Fibroblast of peridontal ligament (primary cell): ENCODE measurements at regions not wholly inside any gene's neighbourhood (a gene's known extent, or its start where the extent isn't known, plus 50 kb on each side); places are given as distances from the start of the nearest gene placed in this dataset.

Experiments used
- DNase-seq: peaks from one replicate; pipeline ENCODE4 v3.0.0-alpha.2; 2010; ENCODE audit errors: extremely low read depth

DNA sequence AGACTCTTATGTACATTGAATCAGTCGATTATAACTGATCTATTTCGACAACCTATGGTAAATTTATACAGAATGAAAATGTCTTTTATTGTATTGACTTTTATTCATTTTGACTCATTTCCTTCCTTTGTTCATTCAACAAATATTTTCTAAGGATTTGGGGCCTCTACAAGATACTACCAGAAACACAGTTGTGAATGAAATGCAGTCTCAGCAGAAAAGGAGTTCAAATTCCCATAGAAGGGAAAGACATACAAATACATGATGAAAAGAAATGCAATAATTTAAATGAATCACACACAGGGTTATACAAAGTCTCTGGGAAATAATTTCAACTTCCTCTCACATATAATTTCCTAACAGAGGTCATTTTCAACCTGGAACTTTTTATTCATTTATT lies 134.0 kb upstream of the SEMA3A start:
- peak; percentile 17 for DNase-seq

DNA sequence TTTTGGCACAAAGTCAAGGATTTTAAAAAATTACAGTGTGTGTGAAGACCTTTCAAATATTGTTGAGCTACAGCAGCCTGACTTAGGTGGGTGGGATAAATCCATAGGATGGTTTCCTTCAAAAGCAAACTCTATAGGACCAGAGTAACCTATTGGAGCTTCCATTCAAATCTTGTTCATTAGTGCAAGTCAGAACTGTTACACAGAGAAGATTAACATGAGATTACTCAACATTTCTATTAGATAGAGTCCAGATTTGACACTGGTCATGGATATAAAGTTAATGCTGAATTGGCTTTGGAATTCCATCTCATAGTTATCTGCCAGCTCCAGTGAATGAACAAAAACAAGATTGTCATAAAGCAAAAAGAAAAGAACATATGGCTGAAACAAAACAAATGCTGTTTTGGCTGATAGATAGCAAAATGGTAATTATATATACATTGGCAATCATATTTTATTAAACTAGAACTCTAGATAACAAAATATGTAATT lies 129.6 kb upstream of the SEMA3A start:
- DNase-seq, result no peak

DNA sequence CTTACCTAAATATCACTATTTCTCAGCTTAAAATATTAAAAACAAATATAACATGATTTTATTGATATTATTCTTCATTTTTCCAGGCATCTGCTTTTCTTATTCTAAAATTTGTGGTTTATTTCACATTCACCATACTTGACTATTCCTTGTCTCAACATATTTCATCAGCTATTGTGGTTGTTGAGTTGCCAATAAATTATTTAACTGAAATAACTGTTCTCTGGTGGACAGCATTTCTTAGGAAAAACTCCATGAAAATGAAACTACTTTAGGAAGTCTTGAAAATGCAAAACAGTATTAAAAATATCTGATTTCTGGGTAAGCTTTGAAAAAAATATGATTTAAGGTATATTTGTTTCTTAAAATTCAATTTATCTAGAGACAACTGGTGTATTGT lies 122.9 kb upstream of the SEMA3A start:
- peak; percentile 79 for DNase-seq

DNA sequence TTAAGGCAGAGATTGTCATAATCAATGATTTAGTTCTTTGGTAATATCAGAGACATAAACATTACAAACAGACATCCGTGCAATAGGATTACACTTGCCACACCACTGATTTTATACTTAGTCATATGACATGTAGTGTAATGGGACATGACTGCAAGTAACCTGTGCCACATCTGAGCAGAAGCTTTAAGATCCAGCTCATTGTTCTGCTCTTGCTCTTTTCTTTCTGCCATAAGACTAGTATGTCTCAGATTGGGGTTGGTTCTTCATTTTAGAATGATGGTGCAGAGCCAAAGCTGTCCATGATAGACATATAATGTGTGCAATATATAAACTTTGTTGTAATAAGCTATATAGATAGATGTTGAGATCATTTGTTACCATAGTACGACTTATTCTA lies 119.7 kb upstream of the SEMA3A start:
- no peak for DNase-seq

DNA sequence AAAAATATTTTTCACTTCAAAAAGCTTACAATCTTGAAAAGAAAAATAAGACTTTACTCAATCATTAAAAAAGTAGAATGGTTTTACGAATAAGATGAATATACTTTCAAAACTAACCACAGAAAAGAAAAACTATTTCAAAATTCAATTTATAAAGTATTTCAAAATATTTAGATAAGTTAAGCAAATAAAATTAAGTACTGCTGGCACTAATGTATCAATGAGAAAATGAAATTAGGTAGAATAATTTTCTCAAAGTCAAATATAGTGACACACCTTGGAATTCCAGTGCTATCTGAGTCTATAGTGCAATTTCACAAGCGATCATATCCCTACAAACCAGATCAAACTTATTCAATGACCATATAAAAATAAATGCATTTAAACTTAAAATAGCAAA lies 109.8 kb upstream of the SEMA3A start:
- DNase-seq, result no peak

DNA sequence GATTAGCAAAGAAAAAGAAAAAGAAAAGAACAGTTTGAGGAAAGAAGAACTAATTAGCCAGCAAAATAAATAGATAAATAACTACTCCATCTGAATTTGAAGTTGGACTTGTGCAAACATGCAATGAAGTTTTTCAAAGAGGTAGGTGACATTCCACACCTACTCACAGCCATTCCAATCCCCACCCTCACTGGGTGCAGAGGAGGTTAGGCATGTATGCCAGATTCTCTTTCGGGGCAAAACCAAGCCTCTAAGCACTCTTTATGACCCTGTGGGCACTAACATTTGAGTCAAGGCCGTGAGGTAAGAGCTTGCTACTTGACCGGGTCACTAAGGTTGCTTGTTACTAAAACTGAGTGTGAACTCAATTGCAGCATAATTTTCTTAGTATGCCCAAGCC lies 108.4 kb upstream of the SEMA3A start:
- DNase-seq, result no peak

DNA sequence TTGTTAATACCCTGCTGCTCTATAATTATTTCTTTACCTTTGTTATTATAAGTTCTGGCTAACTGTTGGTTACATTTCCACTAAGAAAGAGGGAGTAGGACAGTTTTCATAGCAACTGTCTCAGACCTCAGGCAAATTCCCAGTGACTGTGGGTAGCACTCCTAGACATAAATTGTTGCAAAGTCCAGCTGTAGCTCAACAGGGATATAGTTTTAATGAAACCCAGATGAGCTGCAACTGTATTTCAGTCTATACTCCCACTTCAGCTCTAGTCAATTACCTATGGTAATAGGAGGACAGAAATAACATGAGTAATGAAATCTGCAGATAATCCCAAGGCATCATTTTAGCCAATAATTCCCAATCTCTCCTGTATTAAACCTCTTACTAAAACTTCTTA lies 103.0 kb upstream of the SEMA3A start:
- peak; percentile 64 for DNase-seq

DNA sequence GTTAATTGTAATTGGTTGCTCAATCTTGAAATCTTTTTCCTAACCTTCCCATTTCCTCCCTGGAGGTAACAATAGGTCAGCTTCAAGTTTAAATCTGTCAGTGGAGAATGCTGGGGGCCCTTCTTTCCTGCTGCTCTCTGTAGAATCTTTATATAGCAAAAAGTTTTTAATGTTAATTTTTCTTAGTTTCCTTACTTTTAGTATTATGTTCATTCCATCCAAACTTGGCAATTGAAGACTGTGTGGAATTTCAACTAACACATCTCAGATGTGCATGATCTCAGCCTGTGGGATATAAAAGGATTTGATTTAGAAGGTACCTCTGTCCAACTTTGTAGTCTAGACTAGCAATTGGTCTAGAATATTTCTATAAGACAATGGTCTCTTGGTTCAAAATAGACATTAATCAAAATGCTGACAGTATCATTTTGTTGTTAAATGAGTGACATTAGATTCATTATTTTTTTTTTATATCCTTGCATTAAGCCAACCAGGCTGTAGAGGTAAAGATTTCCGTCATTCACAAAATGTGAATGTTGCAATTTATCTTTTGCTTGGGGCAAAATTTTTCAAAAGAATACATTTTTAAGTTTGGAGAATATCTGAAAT lies 100.4 kb upstream of the SEMA3A start:
- peak; percentile 74 for DNase-seq

DNA sequence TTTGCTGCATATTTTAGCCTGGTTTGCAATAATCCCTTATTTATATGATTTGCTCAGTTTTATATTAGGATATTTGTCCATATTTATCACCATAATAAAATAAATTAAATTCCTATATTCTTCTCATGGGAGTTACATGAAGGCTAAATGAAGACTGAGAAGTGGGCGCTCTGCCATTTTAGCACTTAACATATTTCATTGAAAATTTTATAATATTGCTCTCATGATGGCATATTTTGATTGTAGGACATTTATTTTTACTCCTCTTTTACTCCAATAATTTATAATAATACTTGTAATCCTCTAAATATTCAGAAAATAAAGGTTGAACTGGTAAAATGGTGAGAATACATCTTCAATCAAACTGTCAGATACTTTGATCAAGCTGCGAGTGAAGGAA lies 99.8 kb upstream of the SEMA3A start:
- DNase-seq, result no peak

DNA sequence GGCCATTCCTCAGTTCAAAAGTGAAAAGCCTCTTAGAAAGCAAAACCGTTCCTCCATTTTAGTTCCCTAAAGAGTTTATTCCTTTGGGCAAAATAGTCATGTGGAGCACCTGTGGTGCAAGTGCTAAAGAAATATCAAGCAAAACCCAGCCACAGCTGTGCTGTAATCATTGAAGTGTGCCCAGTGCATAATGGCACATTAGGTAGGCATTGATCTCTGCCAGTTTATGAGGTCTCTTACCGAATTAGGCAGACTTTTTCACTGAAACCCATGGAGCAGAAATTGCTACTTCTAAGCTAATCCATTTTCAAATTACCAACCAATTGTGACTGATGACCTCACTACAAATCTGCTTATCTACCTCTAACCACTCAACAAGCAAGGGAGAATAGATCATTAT lies 97.2 kb upstream of the SEMA3A start:
- DNase-seq, result no peak

DNA sequence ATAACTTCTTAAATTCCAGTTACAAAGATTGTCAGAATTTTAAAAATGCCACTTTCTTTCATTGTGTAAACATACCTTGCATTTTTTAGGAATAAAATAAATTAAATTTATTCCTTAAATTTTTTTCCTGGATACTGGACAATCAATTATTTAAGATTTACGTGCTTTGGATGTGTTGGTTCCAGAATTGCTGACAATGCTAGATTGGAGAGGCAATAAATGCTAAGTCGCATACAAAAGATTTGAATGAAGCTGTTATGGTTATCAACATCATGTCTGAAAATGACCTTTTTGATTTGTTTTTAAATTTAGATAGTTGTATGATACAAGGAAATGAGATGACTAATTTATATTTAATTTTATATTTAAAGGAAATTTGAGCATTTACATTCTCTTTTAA lies 89.2 kb upstream of the SEMA3A start:
- DNase-seq, result no peak

DNA sequence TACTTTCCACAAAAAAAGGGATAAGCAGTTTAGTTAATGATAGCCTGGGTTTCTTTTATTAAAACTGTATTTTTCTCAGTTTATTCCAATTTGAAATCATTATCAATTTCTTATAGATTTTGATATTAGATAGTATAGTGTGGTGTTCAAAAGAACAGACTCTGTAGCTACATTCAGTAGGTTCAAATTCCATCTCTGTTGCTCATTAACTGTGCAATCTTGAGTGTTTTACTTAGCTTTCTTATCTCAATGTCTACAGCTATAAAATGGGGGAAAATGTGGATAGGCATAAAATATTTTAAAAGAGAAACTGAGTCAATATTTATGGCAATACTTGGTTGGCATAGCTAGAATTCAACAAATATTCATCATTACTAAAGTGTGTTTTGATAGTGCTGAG lies 86.9 kb upstream of the SEMA3A start:
- no peak for DNase-seq

DNA sequence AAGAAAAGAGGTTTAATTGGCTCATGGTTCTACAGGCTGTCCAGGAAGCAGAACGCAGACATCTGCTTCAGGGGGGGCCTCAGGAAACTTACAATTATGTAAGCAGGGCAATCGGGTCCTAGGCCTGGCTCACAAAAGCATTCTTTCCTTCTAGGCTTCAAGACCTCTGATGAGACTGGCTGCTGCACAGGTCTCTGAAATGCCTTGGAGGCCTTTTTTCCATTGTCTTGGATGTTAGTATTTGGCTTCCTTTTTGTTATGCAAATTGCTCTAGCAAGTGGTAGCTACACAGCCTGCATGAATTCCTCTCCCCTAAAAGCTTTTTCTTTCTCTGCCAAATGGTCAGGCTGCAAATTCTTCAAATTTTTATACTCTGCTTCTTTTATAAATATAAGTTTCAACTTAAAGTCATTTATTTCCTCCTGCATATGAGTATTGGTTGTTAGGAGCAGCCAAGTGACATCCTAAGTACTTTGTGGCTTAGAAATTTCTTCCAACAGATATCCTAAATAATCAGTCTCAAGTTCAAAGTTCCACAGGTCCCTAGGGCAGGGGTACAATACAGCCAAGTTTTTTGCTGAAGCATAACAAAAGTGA lies 83.1 kb upstream of the SEMA3A start:
- DNase-seq, result peak; percentile 80

DNA sequence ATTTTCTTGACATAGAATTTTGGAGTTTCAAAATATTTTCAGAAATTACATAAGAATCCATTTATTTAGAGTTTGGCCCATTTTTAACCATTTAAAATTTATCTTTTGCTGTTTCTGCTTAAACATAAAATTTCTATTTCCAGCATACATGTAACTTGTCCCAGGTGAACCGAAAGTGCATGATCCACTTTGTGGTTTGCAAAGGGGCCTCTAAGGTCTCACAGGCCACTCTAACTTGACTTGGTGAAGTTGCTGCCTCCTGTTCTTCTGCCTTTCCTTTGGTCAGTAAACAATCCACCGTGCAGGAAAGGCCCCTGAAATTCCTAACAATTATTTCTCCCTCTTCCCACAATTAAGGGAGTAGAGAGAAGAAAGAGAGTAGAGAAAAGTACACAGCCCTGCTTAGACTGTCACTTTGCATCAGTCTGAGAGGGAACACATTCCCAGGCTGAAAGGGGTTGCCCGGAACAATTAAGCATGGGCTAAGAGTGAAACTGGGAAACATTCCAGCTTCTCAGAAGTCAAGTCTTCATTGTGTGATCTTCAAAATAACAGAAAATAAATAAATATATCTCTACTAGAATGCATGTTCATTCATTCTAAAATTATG lies 79.5 kb upstream of the SEMA3A start:
- peak; percentile 31 for DNase-seq

DNA sequence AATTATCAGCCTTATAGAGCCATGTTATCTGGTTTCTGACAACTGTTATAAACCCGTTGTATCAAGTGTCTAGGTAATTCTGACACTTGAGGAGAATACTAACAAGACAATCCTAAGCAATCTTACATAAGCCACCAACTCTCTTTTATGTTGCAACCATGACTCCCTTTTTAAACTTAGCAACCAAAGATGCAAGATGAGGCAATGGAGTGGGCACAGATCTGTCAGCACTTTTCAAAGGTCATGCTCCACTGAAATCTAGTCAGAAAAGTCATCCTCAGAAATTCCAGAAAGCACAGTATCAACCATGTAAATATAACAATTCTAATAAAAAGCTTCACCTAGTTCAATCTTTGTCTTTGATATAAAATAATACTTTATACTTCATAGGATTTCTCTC lies 77.0 kb upstream of the SEMA3A start:
- peak; percentile 73 for DNase-seq

DNA sequence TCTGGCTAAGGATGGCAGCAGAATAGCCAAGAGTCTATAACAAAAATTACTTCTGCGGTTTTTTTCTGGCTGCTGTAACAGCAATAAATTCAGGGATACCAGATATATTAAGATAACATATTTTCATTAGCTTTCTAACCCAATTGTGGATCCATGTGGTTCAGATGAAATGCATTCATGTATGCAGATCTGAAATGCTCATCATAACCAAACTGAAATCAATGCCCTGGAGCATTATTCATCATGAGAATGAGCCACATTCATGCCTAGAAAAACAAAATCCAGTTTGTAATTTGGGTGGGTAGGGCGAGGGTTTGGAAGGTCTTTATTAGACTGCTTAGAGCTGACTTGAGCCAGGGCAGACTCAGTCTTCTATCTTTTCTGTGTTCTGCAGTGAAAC lies 69.8 kb upstream of the SEMA3A start:
- peak; percentile 90 for DNase-seq

DNA sequence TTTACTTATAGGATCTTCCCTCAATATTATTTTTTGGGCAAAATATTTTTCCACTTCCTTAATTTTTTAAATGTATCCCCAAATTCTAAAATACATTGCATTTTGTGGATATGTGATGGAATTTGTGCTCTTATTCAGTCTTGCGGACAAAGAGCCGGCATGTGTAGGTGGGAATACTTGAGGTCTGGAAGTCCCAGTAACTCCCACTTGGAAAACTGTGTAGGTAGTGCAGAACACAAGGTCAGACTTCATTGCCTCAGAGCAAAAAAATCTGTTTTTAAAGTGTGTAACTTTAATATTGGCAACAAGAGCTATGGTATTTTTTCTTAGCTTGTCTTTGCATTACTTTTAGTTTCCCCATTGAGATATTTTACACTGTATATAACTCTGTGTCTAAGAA lies 68.5 kb upstream of the SEMA3A start:
- no peak for DNase-seq

DNA sequence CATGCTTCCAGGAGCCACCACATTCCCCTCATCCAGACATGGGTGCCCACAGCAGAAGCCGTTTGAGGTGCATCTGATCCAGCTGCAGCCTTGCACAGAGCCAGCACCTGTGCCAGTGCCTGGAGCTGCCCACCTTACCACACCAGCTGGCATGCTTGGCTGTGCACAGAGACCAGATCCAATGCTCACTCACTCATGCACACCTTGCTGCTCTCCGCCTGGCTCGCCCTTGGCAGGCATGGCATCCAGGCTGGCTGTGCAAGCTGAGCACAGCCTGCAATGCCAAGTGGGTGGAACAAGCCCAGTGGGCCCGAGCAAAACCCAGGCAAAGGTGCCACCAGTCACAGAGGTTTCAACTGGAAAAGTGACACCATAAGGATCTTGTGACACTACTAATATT lies 66.9 kb upstream of the SEMA3A start:
- no peak for DNase-seq

DNA sequence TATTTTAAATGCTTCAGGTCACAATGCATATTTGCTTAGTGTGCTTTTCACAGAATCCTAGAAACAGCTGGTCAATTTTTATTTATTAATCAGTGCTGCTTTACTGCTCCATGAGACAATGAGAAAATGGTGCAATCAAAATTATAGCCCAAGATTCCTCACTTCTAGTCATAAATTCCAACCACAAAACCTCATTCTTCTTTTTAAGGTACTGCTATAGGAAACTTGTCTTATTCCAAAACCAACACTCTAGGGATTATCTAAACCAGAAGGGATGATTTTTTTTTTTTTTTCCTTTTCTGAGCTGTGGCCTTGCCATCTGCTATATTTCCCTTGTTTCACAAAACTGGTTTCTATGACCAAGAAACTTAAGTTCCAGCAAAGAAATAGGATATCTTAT lies 64.0 kb upstream of the SEMA3A start:
- peak; percentile 87 for DNase-seq

DNA sequence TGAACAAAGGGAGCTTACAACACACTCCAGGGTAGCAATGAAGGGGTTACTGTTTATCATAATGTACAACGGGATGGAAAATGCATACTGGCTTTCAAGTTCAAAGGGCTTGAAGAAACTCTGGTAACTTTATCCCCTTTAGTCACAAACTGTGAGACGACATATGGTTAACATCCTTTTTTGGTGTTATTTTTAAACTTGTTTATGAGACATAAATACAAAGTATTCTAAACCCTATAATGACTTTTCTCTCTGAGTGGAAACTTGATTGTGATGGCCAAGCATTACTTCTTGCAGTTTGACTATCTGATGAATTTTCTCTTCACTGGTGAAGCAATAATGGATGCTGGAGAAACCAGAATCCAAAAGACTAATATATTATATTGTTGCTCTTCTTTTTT lies 62.0 kb upstream of the SEMA3A start:
- no peak for DNase-seq

DNA sequence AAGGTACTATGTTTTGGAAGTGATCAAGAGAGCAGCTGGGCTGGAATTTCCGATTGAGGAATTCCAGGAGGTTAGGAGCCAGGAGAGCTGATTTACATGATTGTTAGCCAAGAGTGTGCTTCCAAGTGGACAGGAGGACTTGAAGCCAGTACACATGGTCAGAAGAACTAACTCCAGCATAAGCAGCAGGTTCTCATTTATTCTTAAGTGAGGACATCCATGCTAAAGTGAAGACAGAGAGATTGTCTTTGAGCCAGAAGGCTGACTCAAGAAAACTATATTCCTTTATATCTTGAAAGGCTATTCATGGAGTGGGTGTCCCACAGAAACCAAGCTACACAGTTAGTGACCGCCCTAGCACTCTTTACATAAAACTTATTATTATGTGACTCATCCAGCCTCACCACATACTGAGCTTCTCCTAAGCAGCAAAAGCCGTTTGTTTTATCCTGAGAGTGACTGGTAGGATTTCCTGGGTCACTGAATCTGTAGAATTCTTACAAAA lies 56.7 kb upstream of the SEMA3A start:
- DNase-seq, result peak; percentile 96

DNA sequence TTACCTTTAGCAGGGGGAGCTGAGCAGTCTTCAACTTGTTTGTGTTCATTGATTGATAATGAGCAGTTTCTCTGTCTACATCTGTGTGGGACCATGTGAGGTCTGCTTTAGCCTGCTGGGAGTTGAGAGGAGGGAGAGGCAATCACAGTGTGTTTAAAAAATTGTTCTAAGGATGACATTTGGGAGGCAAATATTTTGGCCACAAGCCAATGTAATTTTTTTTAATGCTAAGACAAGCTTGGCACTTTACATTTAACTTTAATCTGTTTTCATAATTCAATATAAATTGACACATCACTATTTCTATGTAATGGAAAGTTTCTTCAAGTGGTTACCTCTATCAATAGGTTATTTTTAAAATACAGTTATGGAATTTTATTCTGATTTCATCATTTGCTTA lies 55.9 kb upstream of the SEMA3A start:
- DNase-seq, result no peak

DNA sequence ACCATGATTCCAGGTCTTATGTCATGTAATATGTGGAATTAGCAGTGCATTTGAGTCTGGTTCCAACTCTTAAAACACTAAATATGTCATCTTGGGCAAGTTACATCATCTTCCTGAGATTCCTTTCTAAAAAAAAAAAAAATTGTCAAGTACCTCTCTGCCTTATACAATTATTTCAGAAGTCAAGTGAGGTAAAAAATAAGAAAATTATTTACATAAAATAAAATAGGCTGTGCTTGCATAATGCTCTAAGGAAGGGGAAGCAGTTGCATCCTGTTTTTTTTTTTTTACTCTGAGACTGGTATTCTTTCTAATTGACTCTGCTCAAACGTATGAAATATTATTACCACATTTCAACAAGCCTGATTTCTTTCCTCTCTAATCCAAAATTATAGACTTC lies 55.1 kb upstream of the SEMA3A start:
- DNase-seq, result no peak
